NOMO-1 (cell line): ENCODE measurements at regions not wholly inside any gene's neighbourhood (a gene's known extent, or its start where the extent isn't known, plus 50 kb on each side); places are given as distances from the start of the nearest gene placed in this dataset.
"Not testable (repeated sequence)": the region's sequence is repeated elsewhere in the genome, so short reads cannot be mapped to it uniquely, and the experiment has no call there.

Experiments used
- DNase-seq, 2 experiments: peaks; one replicate each; lab custom pipeline; 2025; ENCODE audit not compliant: unreplicated experiment in 2 of 2; lab: John Stamatoyannopoulos, UW

- DNase-seq = no peak
Observed at GRCh38 chr3:72082776-72083462, 298.0 kb upstream of the PROK2 start.

- peak; percentile 88 to 98 for DNase-seq
Observed at GRCh38 chr3:72082186-72082715, 297.3 kb upstream of the PROK2 start.

DNA sequence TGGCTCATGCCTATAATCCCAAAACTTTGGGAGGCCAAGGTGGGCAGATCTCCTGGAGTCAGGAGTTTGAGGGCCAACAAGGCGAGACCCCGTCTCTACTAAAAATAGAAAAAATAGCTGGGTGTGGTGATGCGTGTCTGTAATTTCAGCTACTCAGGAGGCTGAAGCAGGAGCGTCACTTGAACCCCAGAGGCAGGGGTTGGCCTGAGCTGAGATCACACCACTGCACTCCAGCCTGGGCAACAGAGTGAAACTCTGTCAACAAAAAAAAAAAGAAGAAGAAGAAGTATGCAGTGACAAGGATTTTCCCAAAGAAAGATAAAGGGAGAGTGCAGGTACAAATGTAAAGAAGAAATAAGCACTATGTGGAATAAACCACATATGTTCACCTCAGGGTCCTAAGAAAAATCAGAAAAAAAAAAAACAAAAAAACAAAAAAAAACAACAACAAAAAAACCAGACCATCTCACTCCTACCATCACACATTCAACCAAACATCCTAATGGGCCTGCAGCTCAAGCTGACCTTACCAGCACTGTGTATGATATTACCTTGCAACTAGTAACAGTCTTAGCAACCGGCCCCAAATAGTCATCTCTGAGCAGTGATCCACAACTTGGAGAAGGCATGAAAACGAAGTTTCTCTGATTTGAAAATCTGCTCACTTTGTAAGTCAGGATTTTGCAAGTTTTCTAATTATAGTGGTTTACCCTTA, 296.7 kb upstream of the PROK2 start:
- no peak for DNase-seq

GRCh38 chr3:72080800-72081199, 295.9 kb upstream of the PROK2 start:
- DNase-seq = no peak

DNA sequence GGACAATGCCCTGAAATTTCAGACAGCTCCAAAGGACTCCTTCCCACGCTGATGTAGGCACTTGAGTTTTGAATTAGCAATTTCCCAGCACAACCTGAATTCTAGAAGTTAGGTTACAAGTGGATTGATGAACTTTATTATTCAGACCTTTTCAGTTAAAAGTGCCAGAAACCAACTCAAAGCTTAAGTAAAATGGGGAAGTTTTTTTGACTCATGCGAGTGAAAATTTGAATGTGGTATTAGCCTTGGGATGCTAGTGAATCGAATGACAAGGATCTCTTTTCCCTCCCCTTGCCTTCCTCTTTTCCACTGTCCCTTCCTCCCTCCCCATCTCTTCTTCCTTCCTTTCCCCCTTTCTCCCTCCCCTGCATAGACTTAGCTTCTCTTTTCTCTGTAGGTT, 295.1 kb upstream of the PROK2 start:
- DNase-seq = peak in 1 of 2 experiments; percentile 25

DNA sequence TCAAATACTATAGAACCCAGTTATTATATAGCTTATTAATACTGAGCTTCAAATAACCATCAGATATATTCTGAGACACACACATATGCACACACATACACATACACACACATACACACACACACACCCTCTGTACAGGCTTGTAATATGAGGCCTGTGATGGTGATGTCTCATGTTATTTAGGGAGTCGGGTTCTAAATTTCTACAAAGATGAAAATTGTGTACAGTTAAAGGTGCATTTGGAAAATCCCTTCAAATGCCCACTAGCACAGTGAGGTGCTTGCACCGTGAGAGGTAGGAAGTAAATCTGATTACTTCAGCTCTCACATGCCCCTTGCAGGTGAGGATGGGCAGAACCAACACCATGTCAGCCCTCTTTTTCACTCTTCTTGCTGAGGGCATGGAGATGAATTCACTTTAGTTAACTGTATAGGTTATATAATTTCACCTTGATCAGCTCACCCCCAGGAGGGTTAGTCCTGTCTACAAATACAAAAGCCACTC, 294.5 kb upstream of the PROK2 start:
- no peak for DNase-seq

DNA sequence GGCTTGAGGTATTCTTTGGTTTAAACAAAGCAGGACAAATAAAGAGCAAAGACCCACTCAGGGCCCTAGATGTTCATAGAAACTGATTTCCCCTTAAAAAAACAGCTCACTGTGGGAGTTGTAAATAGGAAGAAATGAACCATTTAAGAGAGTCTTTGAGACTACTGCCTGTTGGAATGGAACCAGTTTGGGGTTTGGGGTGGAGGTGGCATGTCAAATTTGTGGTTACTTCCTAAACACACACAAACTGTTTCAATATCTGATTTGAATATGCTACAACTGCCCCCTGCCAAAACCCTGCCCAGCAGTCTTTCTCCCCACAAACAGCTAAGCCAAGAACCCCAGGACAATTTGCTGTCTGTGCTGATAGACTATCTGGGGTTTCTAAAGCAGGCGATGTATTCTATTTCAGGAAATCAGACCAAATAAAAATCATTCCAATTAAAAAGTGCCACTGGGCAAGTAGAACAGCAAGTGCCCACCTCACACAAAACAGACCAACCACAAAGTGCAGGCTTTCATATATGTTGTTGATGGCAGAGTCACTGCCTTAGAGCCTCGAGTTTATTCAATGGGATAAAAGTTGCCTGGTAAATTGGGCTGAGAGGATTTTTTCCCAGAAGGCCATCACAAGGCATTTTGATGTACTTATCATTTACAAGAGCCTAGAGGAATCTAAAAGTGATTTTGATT, 293.9 kb upstream of the PROK2 start:
- no peak for DNase-seq

GRCh38 chr3:72077473-72078259, 292.7 kb upstream of the PROK2 start:
- DNase-seq = peak; percentile 61 to 66

DNA sequence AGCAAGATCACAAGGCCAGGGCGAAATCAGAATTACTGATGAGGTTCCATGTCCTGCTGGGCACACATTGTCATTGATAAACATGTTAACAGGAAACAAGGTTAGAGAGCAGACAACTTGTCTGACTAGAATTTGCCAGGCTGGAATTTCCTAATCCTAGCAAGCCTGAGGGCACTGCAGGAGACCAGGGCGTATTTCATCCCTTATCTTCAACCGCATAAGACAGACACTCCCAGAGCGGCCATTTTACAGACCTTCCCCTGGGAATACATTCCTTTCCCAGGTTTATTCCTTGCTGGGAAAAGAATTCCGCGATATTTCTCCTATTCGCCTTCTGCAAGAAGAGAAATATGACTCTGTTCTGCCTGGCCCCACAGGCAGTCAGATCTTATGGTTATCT, 290.9 kb upstream of the PROK2 start:
- DNase-seq = not testable (repeated sequence)

DNA sequence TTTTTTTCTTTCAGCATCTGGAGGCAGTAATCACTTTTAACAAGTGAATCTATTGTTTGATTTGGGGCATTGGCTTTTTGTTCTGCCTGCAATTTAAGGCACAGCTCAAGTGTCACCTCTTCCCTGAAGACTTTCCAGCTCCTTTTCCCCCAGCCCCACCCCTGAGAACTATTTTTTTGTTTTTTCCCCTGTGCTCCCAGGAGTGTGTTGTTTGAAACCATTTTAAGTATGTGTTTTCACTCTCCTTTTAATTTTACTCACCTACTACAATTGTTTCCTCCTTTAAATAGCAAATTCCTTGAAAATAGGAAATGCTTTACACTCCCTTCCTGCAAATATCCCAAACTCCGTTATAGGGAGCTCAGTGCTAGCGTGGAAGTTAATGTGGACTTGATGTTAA, 286.7 kb upstream of the PROK2 start:
- no peak for DNase-seq

DNA sequence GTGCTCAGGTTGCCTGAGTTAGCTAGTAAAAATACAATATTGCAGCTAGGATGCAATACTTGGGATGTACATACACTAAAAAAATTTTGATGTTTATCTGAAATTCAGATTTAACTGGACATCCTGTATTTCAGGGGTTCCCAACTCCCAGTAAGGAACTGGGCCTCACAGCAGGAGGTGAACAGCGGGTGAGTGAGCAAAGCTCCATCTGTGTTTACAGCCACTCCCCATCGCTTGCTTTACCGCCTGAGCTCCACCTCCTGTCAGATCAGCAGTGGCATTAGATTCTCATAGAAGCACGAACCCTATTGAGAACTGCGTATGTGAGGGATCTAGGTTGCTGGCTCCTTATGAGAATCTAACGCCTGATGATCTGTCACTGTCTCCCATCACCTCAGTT, 285.1 kb upstream of the PROK2 start:
- DNase-seq = no peak

GRCh38 chr3:72069543-72069942, 284.6 kb upstream of the PROK2 start:
- no peak for DNase-seq

GRCh38 chr3:72068621-72069020, 283.7 kb upstream of the PROK2 start:
- DNase-seq = no peak

DNA sequence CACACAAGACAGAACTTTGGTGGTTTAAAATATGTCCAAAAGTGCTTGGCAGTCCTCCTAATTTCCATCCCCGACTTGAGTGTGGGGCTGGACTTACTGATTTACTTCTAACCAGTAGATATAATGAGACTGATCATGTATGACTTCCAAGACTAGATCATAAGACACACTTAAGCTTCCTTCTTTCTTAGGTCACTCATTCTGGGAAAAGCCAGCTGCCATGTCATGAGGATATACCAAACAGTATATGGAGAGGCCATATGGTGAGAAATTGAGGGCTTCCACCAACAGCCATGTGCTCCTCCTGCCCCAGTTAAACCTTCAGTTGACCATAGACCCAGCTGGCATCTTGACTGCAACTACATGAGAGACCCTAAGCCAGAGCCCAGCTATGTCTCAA, 282.8 kb upstream of the PROK2 start:
- DNase-seq = no peak

DNA sequence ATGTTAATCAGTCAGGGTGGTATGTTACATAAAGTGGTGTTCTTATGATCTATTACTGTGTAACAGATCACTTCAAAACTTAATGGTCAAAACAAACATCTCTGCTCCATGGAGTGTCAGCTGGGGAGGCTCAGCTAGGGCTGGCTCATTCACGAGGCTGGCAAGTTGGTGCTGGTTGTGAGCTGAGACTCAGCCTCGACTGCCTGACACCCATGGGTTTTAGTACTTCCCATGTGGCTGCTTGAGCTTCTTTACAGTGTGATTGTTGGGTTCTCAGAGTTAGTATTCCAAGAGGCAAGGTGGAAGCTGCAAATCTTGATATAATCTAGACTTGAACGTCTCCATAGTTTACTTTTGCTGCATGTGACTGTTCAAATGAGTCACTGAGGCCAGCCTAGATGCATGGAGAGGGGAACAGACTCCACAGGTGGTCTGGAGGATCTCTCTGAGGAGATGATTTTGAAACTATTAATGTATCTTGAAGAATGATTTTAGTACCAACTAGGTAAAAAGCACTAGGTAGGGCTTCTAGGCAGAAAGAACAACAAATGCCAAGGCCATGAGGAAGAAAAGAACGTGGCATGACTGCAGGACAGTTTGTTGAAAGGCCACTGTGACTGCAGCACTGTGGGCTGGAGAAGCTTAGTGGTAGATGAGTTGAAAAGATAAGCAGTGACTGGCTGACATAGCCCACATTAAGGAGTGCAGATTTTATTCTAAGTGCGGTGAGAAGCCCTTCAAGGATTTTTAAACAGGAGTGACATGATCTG, 281.1 kb upstream of the PROK2 start:
- no peak for DNase-seq

- DNase-seq = no peak
Observed at GRCh38 chr3:72065236-72065635, 280.3 kb upstream of the PROK2 start.

DNA sequence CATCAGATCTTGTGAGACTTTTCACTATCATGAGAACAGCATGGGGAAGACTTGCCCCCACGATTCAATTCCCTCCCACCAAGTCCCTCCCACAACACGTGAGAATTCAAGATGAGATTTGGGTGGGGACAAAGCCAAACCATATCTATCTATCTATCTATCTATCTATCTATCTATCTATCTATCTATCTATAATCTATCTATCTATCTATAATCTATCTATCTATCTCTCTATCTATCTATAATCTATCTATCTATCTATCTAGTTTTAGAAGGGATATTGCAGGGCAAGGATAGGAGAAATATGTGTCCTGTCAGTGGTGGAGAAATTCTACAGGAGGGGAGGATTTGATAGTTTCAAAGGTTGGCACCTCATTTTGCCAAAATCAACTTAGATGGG, 279.8 kb upstream of the PROK2 start:
- DNase-seq = not testable (repeated sequence)

DNA sequence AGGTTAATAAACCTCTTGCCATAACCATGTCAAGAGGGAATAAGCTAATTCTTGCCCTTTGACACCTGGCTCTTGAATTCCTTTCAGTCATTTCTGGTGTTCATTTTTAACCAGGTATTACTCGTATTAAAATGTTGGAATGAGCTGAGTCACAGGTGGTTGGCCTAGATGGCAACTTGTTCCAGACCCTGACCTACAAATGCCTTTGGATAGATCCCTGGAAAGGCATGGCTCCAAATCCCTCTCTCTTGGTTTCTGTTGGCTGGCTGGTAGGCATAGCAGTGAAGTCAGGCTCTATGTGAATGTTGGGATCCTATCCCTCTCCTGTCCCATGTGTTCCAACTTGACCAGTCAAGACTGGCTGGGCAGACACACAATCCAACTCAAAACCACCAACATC, 277.1 kb upstream of the PROK2 start:
- DNase-seq = no peak

- DNase-seq = no peak
Observed at GRCh38 chr3:72060447-72061034, 275.6 kb upstream of the PROK2 start.
